Heart right ventricle (tissue), 16 donors: ENCODE measurements at regions not wholly inside any gene's neighbourhood (a gene's known extent, or its start where the extent isn't known, plus 50 kb on each side); places are given as distances from the start of the nearest gene placed in this dataset.

ENCODE experiments used
- ATAC-seq, 8 donors: fragments of 200-7000 bp; cut with Tn5 transposase; one replicate each; pipeline ENCODE4 v1.9.1; 2020; ENCODE audit warnings: mild to moderate bottlenecking in 8 of 8, moderate library complexity in 8 of 8, moderate number of reproducible peaks in 1 of 8
- DNase-seq, 2 donors: peaks; one replicate each; pipeline ENCODE4 v3.0.0-alpha.2; 2020
- H3K27ac ChIP-seq, 10 donors: fragments of 200-600 bp; sonication (generic) in 2 of 10; one replicate each; pipeline versions ENCODE4 v1.5.0 to v1.8.0; 2020 to 2022; ENCODE audit warnings: mild to moderate bottlenecking in 3 of 10
- H3K27me3 ChIP-seq, 7 donors: fragments of 200-600 bp; one replicate each; pipeline ENCODE4 v1.8.0; 2021 to 2022; ENCODE audit warnings: mild to moderate bottlenecking in 2 of 7
- H3K36me3 ChIP-seq, 9 donors: fragments of 200-600 bp; sonication (generic) in 1 of 9; one replicate each; pipeline versions ENCODE4 v1.5.0 to v1.8.0; 2020 to 2022; ENCODE audit warnings: mild to moderate bottlenecking in 2 of 9
- H3K4me1 ChIP-seq, 9 donors: fragments of 200-600 bp; sonication (generic) in 1 of 9; one replicate each; pipeline versions ENCODE4 v1.5.0 to v1.8.0; 2020 to 2022; ENCODE audit warnings: mild to moderate bottlenecking in 4 of 9
- H3K4me3 ChIP-seq, 10 donors: fragments of 200-600 bp; sonication (generic) in 2 of 10; one replicate each; pipeline versions ENCODE4 v1.5.0 to v1.8.0; 2020 to 2022; ENCODE audit warnings: mild to moderate bottlenecking in 7 of 10, moderate library complexity in 2 of 10
- H3K9me3 ChIP-seq, 11 donors: fragments of 200-600 bp in 10 of 11; sonication (generic) in 2 of 11; one replicate each; pipeline versions ENCODE4 v1.5.0 to v1.8.0; 2013 to 2022; ENCODE audit warnings: mild to moderate bottlenecking in 2 of 11, control low read depth in 1 of 11, moderate library complexity in 1 of 11
- CTCF ChIP-seq, 9 donors: fragments of 200-600 bp; sonication (generic) in 2 of 9; IDR thresholded peaks; one replicate each; pipeline versions ENCODE4 v1.5.0 to v1.8.0; 2021 to 2022; ENCODE audit warnings: antibody characterized with exemption in 9 of 9, mild to moderate bottlenecking in 5 of 9, moderate library complexity in 1 of 9
- WGBS, 2 donors: extraction: QIAGEN DNeasy Blood & Tissue Kit; methylation state at CpG; one replicate each; pipeline ENCODE4 v1.1.7; 2013; ENCODE audit warnings: inconsistent platforms in 1 of 2; 5-methylcytosine and 5-hydroxymethylcytosine counted together
- intact Hi-C, 10 donors: fragments of 100-400 bp; cut with DNase I; formaldehyde crosslinking; loops; one replicate each; pipeline versions ENCODE4 v1.11.1 to v1.14.2; 2022
- donor health status: Arrhythmogenic right ventricular cardiomyopathy.
- donor health status: ischemic (EF 13 %, LVEDD 7.1; RV severe dilation, severe dysfunction).
- donor health status: healthy with polysubstance abuse.
- donor health status: DM: no; HTN: yes; CAD: no.
- donor health status: DM: no; HTN: no; CAD: no.
- donor health status: ischemic (EF 25% LVEDD 6.9; RV normal size, moderate dysfunction).
- donor health status: ischemic (EF 25% LVEDD 5.7; RV mildly dilated, moderate dysfunction).
- donor health status: healthy.
- donor health status: DM: yes; HTN: yes; CAD: no.
- donor health status: Ischemic cardiomyopathy.
- donor health status: ischemic (EF 35%, LVEDD 5.7; RV mildly dilated, moderate dysfunction).
- donor health status: nonischemic (EF 11% LVEDD 7.7; RV severe dilation, severe dysfunction).
- donor health status: DM: yes; HTN: yes; CAD: no.
- donor health status: PGD.
- donor health status: ischemic (EF 29% LVEDD 5.4; RV normal size, mild dysfunction).
- donor health status: nonischemic (EF 23%, LVEDD 6.1; RV moderate dilation, normal function).

- Histone ChIP-seq H3K4me3 (no peak overlapping the region), H3K36me3 (no peaks in the 10 kb centered on the region), H3K4me1 (peaks cover 0 to 11% (median 0%) of the 10 kb centered on the region in 9 donors), H3K27me3 (no peaks in the 10 kb centered on the region), H3K27ac (no peak overlapping the region), H3K9me3 (no peaks in the 10 kb centered on the region)
- intact Hi-C loops: no loop called here
- TF ChIP-seq CTCF (IDR thresholded peaks at IDR 0.05): no peak
- WGBS, 2 donors: 45 to 53% methylated on average over 6 of the region's 6 CpGs
- no peak for ATAC-seq
- no peak for DNase-seq
Measured at GRCh38 chr14:86796221-86797074, 1196.5 kb downstream of the GALC start.

- TF ChIP-seq CTCF (IDR thresholded peaks at IDR 0.05): no peak
- Histone ChIP-seq H3K27ac (no peak overlapping the region), H3K4me3 (no peak overlapping the region), H3K36me3 (no peaks in the 10 kb centered on the region), H3K9me3 (no peaks in the 10 kb centered on the region), H3K27me3 (no peaks in the 10 kb centered on the region), H3K4me1 (peaks cover 0 to 11% (median 0%) of the 10 kb centered on the region in 9 donors)
- intact Hi-C loops: no loop called here
- DNase-seq (no peak), ATAC-seq (no peak)
Measured at GRCh38 chr14:86794689-86795088, 1198.3 kb downstream of the GALC start.

GRCh38 chr14:86790408-86791364 lies 1202.3 kb downstream of the GALC start:
- no peak for TF ChIP-seq CTCF (IDR thresholded peaks at IDR 0.05)
- Histone ChIP-seq H3K36me3 (no peaks in the 10 kb centered on the region), H3K27ac (no peak overlapping the region), H3K9me3 (no peaks in the 10 kb centered on the region), H3K27me3 (no peaks in the 10 kb centered on the region), H3K4me3 (no peak overlapping the region), H3K4me1 (no peaks in the 10 kb centered on the region)
- ATAC-seq: no peak
- intact Hi-C loops: no loop called here
- DNase-seq: no peak
- 67 to 78% methylated on average over 5 of the region's 5 CpGs for WGBS, 2 donors

GRCh38 chr14:86788224-86788623 lies 1204.8 kb downstream of the GALC start:
- H3K27ac ChIP-seq: no peak overlapping the region
- no peak for TF ChIP-seq CTCF (IDR thresholded peaks at IDR 0.05)
- no peak overlapping the region for H3K4me3 ChIP-seq
- WGBS, 2 donors: 46 to 53% methylated on average over 1 of the region's 1 CpG
- no peak for DNase-seq
- no peaks in the 10 kb centered on the region for H3K27me3 ChIP-seq
- intact Hi-C loops: no loop called here
- no peaks in the 10 kb centered on the region for H3K9me3 ChIP-seq
- no peaks in the 10 kb centered on the region for H3K4me1 ChIP-seq
- H3K36me3 ChIP-seq: no peaks in the 10 kb centered on the region
- ATAC-seq: no peak
